GM19463 (cell line): ENCODE measurements at regions not wholly inside any gene's neighbourhood (a gene's known extent, or its start where the extent isn't known, plus 50 kb on each side); places are given as distances from the start of the nearest gene placed in this dataset.

Experiments
- ATAC-seq: cut with Tn5 transposase; IDR thresholded peaks from one replicate; pipeline ENCODE4 v1.9.1; 2021; ENCODE audit warnings: mild to moderate bottlenecking, moderate library complexity; ENCODE audit not compliant: unreplicated experiment

- no peak for ATAC-seq
Observed at GRCh38 chr18:78297048-78297447, 682.6 kb upstream of the SALL3 start.

GRCh38 chr18:78303519-78304191 is 676.0 kb upstream of the SALL3 start:
- no peak for ATAC-seq

GRCh38 chr18:78304192-78305164 is 675.1 kb upstream of the SALL3 start:
- ATAC-seq = no peak

GRCh38 chr18:78305789-78306188 is 673.8 kb upstream of the SALL3 start:
- no peak for ATAC-seq

GRCh38 chr18:78309307-78309706 is 670.3 kb upstream of the SALL3 start:
- ATAC-seq = no peak

GRCh38 chr18:78309924-78310323 is 669.7 kb upstream of the SALL3 start:
- no peak for ATAC-seq

GRCh38 chr18:78319264-78319663 is 660.4 kb upstream of the SALL3 start:
- ATAC-seq = no peak

- no peak for ATAC-seq
Observed at GRCh38 chr18:78319961-78320360, 659.7 kb upstream of the SALL3 start.

- no peak for ATAC-seq
Observed at GRCh38 chr18:78321402-78321801, 658.2 kb upstream of the SALL3 start.

- ATAC-seq = no peak
Observed at GRCh38 chr18:78323453-78324197, 656.0 kb upstream of the SALL3 start.

- ATAC-seq = no peak
Observed at GRCh38 chr18:78327643-78328042, 652.0 kb upstream of the SALL3 start.

GRCh38 chr18:78330766-78331165 is 648.9 kb upstream of the SALL3 start:
- no peak for ATAC-seq

- no peak for ATAC-seq
Observed at GRCh38 chr18:78352910-78353309, 626.7 kb upstream of the SALL3 start.

GRCh38 chr18:78362198-78362597 is 617.4 kb upstream of the SALL3 start:
- no peak for ATAC-seq

GRCh38 chr18:78363556-78364387 is 615.8 kb upstream of the SALL3 start:
- no peak for ATAC-seq

GRCh38 chr18:78364388-78364960 is 615.1 kb upstream of the SALL3 start:
- no peak for ATAC-seq

GRCh38 chr18:78367996-78368395 is 611.6 kb upstream of the SALL3 start:
- no peak for ATAC-seq

- ATAC-seq = no peak
Observed at GRCh38 chr18:78368726-78369125, 610.9 kb upstream of the SALL3 start.

GRCh38 chr18:78376046-78376445 is 603.6 kb upstream of the SALL3 start:
- no peak for ATAC-seq

- no peak for ATAC-seq
Observed at GRCh38 chr18:78378403-78378802, 601.2 kb upstream of the SALL3 start.
